Liver (tissue), 7 donors: ENCODE measurements at regions not wholly inside any gene's neighbourhood (a gene's known extent, or its start where the extent isn't known, plus 50 kb on each side); places are given as distances from the start of the nearest gene placed in this dataset.

ENCODE experiments used
- DNase-seq: peaks from one replicate; pipeline ENCODE4 v3.0.0-alpha.2; 2017; ENCODE audit warnings: low spot score
- H3K27ac ChIP-seq, 2 donors: one replicate each; pipeline ENCODE4 v1.7.0; 2013; ENCODE audit warnings: inconsistent platforms in 2 of 2, low read length in 2 of 2, control low read depth in 1 of 2, low read depth in 1 of 2, mild to moderate bottlenecking in 1 of 2
- H3K27me3 ChIP-seq, 4 donors: one replicate each; pipeline versions ENCODE4 v1.6.1 to v1.7.0; 2013; ENCODE audit warnings: low read length in 3 of 4, inconsistent platforms in 1 of 4, mild to moderate bottlenecking in 1 of 4, moderate library complexity in 1 of 4; ENCODE audit not compliant: control insufficient read depth in 4 of 4, insufficient read depth in 4 of 4
- H3K36me3 ChIP-seq, 4 donors: one replicate each; pipeline versions ENCODE4 v1.6.1 to v1.7.0; 2013; ENCODE audit warnings: low read length in 3 of 4, mild to moderate bottlenecking in 3 of 4, low read depth in 1 of 4, moderate library complexity in 1 of 4; ENCODE audit not compliant: control insufficient read depth in 4 of 4, insufficient read depth in 3 of 4
- H3K4me1 ChIP-seq, 4 donors: one replicate each; pipeline versions ENCODE4 v1.6.1 to v1.7.0; 2013; ENCODE audit warnings: low read length in 3 of 4, mild to moderate bottlenecking in 3 of 4, moderate library complexity in 1 of 4; ENCODE audit not compliant: control insufficient read depth in 4 of 4, insufficient read depth in 4 of 4
- H3K4me3 ChIP-seq, 3 donors: one replicate each; pipeline versions ENCODE4 v1.6.1 to v1.7.0; 2013; ENCODE audit warnings: low read length in 3 of 3, control low read depth in 1 of 3, low read depth in 1 of 3, mild to moderate bottlenecking in 1 of 3
- H3K9ac ChIP-seq, 2 donors: one replicate each; pipeline ENCODE4 v1.7.0; 2013; ENCODE audit warnings: low read length in 2 of 2, mild to moderate bottlenecking in 2 of 2, moderate library complexity in 2 of 2, control low read depth in 1 of 2, low read depth in 1 of 2
- H3K9me3 ChIP-seq, 4 donors: one replicate each; pipeline versions ENCODE4 v1.6.1 to v1.7.0; 2013; ENCODE audit warnings: low read length in 3 of 4; ENCODE audit not compliant: control insufficient read depth in 4 of 4
- EGR1 ChIP-seq, 2 donors: IDR thresholded peaks; 2 replicates each; pipeline ENCODE4 v1.6.1; 2016 to 2018; ENCODE audit warnings: antibody characterized with exemption in 2 of 2, low read depth in 2 of 2
- FOXA1 ChIP-seq: IDR thresholded peaks from 2 replicates; pipeline ENCODE4 v1.6.1; 2016; ENCODE audit warnings: antibody characterized with exemption
- FOXA2 ChIP-seq: IDR thresholded peaks from 2 replicates; pipeline ENCODE4 v1.6.1; 2016; ENCODE audit warnings: antibody characterized with exemption
- GABPA ChIP-seq, 2 donors: IDR thresholded peaks in 1 of 2; conservative IDR thresholded peaks in 1 of 2; 2 replicates each; pipeline ENCODE4 v1.6.1; 2016; ENCODE audit warnings: antibody characterized with exemption in 2 of 2, mild to moderate bottlenecking in 1 of 2, moderate library complexity in 1 of 2
- HNF4A ChIP-seq, 2 donors: conservative IDR thresholded peaks; 2 replicates each; pipeline ENCODE4 v1.6.1; 2016; ENCODE audit warnings: antibody characterized with exemption in 2 of 2, mild to moderate bottlenecking in 2 of 2
- HNF4G ChIP-seq: IDR thresholded peaks from 2 replicates; pipeline ENCODE4 v1.6.1; 2016; ENCODE audit warnings: antibody characterized with exemption
- JUND ChIP-seq, 2 donors: IDR thresholded peaks; 2 replicates each; pipeline ENCODE4 v1.6.1; 2016; ENCODE audit warnings: antibody characterized with exemption in 2 of 2
- NR2F2 ChIP-seq: IDR thresholded peaks from 2 replicates; pipeline ENCODE4 v1.6.1; 2016; ENCODE audit warnings: antibody characterized with exemption
- RXRA ChIP-seq, 2 donors: IDR thresholded peaks; 2 replicates each; pipeline ENCODE4 v1.6.1; 2017 to 2018; ENCODE audit warnings: antibody characterized with exemption in 2 of 2, mild to moderate bottlenecking in 1 of 2
- SP1 ChIP-seq: IDR thresholded peaks from 2 replicates; pipeline ENCODE4 v1.6.1; 2018; ENCODE audit warnings: antibody characterized with exemption, mild to moderate bottlenecking
- TAF1 ChIP-seq: conservative IDR thresholded peaks from 2 replicates; pipeline ENCODE4 v1.6.1; 2016; ENCODE audit warnings: antibody characterized with exemption, mild to moderate bottlenecking
- ZBTB33 ChIP-seq: IDR thresholded peaks from 2 replicates; pipeline ENCODE4 v1.6.1; 2016; ENCODE audit warnings: antibody characterized with exemption
- WGBS: extraction: QIAGEN DNeasy Blood & Tissue Kit; methylation state at CpG from one replicate; pipeline ENCODE4 v1.1.7; 2013; 5-methylcytosine and 5-hydroxymethylcytosine counted together
- TF ChIP-seq, protein P1 (sequence below): IDR thresholded peaks from 2 replicates; pipeline ENCODE4 v1.6.1; 2016; ENCODE audit warnings: antibody characterized with exemption
- donor health status: healthy.
- donor health status: healthy.
- donor health status: healthy.
- donor health status: healthy.

DNA sequence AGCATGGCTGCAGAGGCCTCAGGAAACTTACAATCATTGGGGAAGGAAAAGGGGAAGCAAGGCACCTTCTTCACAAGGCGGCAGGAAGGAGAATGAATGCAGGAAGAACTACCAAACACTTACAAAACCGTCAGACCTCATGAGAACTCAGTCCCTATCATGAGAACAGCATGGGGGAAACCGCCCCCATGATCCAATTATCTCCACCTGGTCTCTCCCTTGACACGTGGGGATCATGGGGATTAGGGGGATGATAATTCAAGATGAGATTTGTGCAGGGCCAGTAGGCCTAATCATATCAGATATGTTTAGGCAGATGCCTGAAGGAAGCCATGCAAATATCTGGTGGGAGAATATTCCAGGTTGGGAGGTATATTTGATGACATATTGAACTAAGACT, 1176.4 kb upstream of the CDH18 start:
- Histone ChIP-seq H3K36me3 (no peaks in the 10 kb centered on the region), H3K4me3 (no peak overlapping the region), H3K9ac (no peak overlapping the region), H3K27ac (no peak overlapping the region), H3K4me1 (no peaks in the 10 kb centered on the region), H3K27me3 (no peaks in the 10 kb centered on the region), H3K9me3 (no peaks in the 10 kb centered on the region)
- no peak for TF ChIP-seq EGR1 (IDR thresholded peaks at IDR 0.05; ENCODE audit: low read depth in 2 of 2)
- TF ChIP-seq ZBTB33: no peak
- TF ChIP-seq SP1: no peak
- TF ChIP-seq, protein P1, sequence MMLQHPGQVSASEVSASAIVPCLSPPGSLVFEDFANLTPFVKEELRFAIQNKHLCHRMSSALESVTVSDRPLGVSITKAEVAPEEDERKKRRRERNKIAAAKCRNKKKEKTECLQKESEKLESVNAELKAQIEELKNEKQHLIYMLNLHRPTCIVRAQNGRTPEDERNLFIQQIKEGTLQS: no peak
- no peak for TF ChIP-seq JUND (IDR thresholded peaks at IDR 0.05)
- TF ChIP-seq TAF1: no peak
- TF ChIP-seq RXRA (IDR thresholded peaks at IDR 0.05): no peak
- TF ChIP-seq FOXA1: no peak
- TF ChIP-seq FOXA2: no peak
- WGBS: 68% methylated on average over 4 of the region's 4 CpGs
- DNase-seq: no peak

GRCh38 chr5:21159510-21160059, 1171.6 kb upstream of the CDH18 start:
- Histone ChIP-seq H3K4me1 (no peaks in the 10 kb centered on the region), H3K9me3 (peaks cover 0 to 1% (median 0%) of the 10 kb centered on the region in 4 donors), H3K4me3 (no peak overlapping the region), H3K36me3 (no peaks in the 10 kb centered on the region), H3K27me3 (no peaks in the 10 kb centered on the region), H3K9ac (no peak overlapping the region), H3K27ac (no peak overlapping the region)
- 77% methylated on average over 3 of the region's 3 CpGs for WGBS
- no peak for DNase-seq
- TF ChIP-seq HNF4A (conservative IDR thresholded peaks at IDR 0.05) (no peak), FOXA2 (no peak), NR2F2 (no peak), GABPA (IDR thresholded peaks at IDR 0.05 in 1 of 2, conservative IDR thresholded peaks at IDR 0.05 in 1 of 2) (no peak)

DNA sequence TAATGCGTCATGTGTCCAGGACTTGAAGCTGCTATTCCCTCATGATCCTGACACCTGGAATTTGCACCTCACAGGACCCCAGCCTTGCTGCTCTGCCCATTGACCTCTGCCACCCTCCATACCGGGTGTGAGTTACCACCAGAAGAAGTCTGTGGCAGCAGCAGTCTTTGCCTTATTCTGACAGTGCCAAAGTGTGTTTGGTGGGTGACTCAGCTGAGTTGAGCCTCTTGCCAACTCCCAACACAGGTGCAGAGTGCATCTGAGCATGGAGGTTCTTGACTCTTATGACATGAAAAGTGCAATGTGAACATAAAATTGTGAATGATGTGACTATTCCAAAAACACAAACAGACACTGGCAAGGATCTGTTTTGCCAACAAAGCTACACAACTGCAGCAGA, 1166.5 kb upstream of the CDH18 start:
- H3K27me3 ChIP-seq: no peaks in the 10 kb centered on the region
- no peaks in the 10 kb centered on the region for H3K36me3 ChIP-seq
- WGBS: 84% methylated on average over 2 of the region's 2 CpGs
- no peak overlapping the region for H3K27ac ChIP-seq
- TF ChIP-seq SP1: no peak
- no peak for TF ChIP-seq FOXA2
- DNase-seq: no peak
- H3K4me3 ChIP-seq: no peak overlapping the region
- H3K9me3 ChIP-seq: peaks cover 0 to 3% (median 0%) of the 10 kb centered on the region in 4 donors
- H3K4me1 ChIP-seq: no peaks in the 10 kb centered on the region
- no peak overlapping the region for H3K9ac ChIP-seq

DNA sequence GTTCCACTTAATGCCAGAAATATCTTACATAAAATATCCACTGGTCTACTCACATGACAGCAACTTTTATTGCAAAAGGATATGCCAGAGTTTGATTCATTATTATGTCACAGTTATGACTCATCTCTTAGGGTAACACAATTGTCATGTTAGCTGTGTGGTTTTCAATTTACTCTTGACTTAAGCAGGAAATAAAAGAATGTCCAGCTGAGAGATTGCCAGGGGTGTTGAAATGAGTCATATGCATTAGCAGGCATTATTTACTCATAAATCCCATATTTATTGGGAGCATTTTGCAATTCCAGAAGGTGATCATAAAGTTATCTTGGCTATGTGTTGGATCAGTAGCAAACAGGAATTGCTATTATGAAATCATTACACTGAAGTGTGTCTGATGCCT, 1164.6 kb upstream of the CDH18 start:
- H3K36me3 ChIP-seq: no peaks in the 10 kb centered on the region
- no peaks in the 10 kb centered on the region for H3K27me3 ChIP-seq
- no peak overlapping the region for H3K9ac ChIP-seq
- H3K9me3 ChIP-seq: peaks cover 0 to 3% (median 1%) of the 10 kb centered on the region in 4 donors
- H3K4me3 ChIP-seq: no peak overlapping the region
- TF ChIP-seq HNF4G (no peak), JUND (IDR thresholded peaks at IDR 0.05) (peak in 1 of 2 donors; percentile 32)
- no peak for DNase-seq
- H3K27ac ChIP-seq: no peak overlapping the region
- no peaks in the 10 kb centered on the region for H3K4me1 ChIP-seq
